DMS153 treated with DMSO at 0.1 percent for 48 hours (cell line): ENCODE measurements at regions not wholly inside any gene's neighbourhood (a gene's known extent, or its start where the extent isn't known, plus 50 kb on each side); places are given as distances from the start of the nearest gene placed in this dataset.
"Not testable (repeated sequence)": the region's sequence is repeated elsewhere in the genome, so short reads cannot be mapped to it uniquely, and the experiment has no call there.

Experiments used
- DNase-seq: peaks from one replicate; lab custom pipeline; 2025; ENCODE audit not compliant: unreplicated experiment; lab: John Stamatoyannopoulos, UW

DNA sequence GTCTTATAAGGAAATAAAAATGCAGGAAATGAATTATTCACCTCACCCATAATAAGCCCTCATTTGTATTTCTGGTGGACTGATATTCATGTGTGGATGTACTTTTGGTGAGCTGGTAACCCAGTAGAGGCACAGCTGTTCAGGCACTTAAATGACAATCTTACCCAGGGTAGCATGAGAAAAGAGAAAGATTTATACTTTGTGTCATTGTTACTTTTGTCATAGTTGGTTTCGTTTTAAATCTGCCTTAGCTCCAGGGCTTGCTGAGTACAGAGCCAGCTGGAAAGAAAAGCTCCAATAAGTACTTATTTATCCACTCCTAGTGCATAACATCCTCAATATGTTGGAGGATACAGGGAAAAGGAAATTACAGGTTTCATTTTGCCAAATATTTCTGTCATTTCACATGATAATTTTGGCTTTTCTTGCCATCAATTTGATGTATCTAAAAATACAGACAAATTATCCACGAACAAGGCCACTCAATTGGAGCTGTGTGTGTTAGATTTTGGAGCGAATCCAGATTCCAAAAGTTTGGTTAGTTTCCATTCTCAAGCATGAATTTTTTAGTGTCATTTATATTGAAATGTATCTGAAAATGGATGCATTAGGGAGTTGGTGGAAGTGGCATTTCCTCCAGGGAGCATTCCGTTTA, 1276.1 kb upstream of the FAM98A start:
- no peak for DNase-seq

DNA sequence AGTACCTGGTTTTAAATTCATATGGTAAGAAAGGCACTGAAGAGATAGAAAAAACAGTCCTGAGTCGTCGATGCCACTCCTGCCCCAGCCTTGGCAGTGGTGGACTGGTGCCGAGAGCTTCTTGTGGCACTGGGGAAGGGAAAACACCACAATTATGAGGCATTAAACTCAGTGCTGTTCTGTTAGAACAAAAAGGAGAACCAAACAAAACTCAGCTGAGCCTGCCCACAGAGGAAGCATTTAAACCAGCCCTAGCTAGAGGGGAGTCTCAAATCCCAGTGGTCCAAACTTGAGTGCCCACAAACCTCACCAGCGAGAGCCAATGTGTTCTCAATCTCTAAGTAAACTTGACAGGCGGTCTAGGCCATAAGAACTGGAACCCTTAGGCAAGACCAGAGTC, 1254.5 kb upstream of the FAM98A start:
- DNase-seq: no peak

DNA sequence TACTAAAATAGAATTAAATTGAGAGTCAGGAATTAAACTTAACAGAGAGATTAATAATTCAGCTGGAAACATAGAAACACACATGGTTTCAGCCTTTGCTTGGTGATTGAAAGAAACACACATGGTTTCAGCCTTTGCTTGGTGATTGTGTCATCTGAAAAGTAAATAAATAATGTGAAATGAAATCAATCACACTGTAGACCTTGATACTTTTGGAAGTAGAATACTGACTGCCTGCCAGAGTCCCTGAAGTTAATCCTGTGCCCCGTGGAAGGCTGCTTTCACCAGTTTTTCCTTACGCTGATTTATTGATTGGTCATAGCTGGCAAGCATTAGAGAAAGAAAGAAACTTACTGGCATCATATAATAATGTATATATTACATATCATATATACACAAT, 1252.7 kb upstream of the FAM98A start:
- no peak for DNase-seq

DNA sequence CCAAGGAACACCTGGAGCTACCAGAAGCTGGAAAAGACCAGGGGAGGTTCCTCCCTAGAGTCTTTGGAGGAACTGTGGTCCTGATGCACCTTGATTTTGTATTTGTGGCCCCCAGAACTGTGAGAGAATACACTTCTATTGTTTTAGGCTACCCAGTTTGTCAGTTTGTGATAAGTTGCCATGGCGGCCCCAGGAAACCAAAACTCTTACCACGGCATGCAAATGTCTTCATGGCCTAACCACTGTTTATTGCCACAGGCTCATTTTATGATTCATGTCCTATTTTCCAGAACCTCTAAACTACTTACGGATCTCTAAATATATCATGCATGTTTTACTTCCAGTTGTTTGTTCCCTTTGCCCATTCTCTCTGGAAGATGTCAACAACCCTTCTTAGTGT, 1250.7 kb upstream of the FAM98A start:
- DNase-seq: no peak

DNA sequence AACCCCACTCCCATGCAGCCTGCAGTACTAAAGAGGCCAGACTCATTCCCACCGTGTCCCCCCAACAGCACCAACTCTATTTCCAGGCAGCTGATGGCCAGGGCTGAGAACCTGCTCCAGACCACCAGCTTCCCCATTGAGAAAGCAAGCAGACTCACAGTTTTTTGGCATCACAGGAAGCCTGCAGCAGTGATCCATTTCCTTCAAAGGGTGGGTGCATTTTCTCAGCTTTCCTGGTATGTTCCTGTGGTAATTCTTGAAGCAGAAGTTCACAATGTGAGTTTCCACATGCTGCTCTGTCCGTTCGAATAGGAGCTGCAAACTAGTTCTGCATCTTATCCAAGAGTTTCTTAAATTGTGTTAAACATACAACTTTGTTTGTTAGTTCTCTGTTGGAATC, 1249.6 kb upstream of the FAM98A start:
- no peak for DNase-seq

DNA sequence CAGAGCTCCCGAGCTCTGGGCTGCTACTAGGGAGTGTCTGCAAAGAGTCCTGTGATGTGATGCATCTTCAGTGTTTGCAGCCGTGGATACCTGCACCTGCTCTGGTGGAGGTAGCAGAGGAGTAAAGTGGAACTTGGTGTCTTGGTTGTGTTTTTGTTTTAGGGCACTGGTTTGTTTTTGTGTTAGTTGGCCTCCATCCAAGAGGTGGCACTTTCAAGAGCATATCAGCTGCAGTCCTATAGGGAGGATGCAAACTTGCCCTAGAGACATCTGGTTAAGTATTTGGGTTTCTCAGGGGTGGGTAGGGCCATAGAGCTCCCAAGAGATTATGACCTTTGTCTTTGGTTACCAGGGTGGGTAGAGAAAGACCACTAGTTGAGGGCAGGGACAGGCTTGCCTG, 1249.0 kb upstream of the FAM98A start:
- no peak for DNase-seq

DNA sequence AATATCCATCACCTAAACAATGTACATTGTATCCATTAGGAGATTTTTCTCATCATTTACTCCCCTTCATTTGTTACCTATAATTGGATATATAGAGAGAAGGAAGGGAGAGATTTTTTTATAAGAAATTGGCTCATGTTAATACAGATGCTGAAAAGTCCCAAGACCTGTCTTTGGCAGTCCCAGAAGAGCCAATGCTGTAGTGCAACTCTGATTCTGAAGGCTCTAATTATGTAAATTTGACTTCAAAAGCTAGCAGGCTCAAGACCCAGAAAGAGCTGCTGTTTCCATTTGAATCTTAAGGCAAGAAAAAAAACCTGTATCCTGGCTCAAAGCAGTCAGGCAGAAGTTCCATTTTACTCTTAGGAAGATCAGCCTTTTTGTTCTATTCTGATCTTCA, 1245.5 kb upstream of the FAM98A start:
- no peak for DNase-seq

DNA sequence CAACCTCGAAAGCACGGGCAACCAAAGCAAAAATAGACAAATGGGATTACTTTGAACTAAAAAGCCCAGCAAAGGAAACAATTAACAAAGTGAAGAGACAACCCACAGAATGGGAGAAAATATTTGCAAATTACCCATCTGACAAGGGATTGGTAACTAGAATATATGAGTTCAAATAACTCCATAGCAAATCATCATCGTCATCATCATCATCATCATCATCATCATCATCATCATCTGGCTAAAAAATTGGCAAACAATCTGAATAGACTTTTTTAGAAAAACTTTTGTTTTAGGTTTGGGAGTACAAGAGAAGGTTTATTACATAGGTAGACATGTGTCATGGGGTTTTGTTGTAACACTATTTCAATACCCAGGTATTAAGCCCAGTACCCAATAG, 1239.3 kb upstream of the FAM98A start:
- DNase-seq: no peak

DNA sequence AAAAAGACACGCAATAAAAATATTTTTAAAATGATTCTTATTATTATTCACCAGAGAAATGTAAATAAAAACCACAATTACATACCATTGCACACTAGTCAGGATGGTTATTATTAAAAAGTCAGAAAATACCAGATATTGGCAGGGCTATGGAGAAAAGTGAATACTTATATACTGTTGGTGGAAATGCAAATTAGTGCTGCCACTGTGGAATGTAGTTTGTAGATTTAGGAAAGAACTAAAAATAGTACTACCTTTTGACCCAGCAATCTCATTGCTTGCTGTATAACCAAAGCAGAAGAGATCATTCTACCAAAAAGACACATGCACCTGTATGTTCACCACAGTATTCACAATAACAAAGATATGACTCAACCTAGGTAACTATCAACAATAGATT, 1237.3 kb upstream of the FAM98A start:
- no peak for DNase-seq

DNA sequence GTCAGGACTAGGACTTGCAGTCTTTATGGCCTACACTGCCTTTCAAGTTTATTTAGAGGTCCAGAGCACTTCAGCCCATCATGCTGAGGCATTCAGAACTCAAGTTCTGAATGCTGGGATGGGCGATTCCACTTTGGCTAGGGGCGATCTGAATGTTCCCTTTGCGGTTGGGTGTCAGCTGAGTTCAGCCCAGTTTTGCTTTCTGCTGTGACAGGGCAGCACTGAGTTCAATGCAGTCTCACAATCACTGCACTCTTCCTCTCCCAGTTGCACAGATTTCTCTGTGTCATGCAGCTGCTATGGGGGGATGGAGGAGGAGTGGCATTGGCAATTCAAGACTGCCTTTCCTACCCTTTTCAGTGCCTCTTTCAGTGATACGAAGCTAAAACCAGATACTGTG, 1232.0 kb upstream of the FAM98A start:
- DNase-seq: no peak

DNA sequence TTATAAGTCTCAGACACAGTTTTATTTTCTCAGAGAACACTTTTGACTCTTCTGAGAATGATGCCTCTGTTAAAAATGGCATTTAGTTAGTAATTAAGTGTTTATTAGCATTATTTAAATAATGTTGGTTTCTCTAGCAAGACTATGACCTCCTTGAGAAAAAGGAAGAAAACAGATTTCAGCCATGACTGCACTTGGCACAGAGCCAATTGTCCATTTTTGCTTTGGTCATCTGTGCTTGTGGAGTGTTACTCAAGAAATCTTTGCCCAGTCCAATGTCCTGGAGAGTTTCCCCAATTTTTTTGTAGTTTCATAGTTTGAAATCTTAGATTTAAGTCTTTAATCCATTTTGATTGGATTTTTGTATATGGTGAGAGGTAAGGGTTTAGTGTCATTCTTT, 1229.4 kb upstream of the FAM98A start:
- no peak for DNase-seq

DNA sequence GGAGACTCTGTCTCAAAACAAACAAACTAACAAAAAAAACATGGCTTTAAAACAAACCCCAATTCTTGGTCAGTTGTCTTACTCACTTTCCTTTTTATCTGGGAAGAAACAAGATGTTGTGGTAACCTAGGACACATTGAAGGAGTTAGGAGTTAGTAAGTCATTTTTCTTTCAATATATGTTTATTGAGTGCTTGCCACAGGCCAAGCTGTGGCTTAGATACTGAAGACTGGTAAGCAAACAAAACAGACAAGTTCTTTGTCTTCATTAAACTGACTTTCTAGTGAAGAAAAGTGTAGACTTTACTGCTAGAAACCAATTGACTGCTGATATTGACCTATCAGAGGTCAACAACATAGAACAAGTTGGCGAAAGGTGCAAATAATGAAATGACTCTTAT, 1228.3 kb upstream of the FAM98A start:
- DNase-seq: no peak

DNA sequence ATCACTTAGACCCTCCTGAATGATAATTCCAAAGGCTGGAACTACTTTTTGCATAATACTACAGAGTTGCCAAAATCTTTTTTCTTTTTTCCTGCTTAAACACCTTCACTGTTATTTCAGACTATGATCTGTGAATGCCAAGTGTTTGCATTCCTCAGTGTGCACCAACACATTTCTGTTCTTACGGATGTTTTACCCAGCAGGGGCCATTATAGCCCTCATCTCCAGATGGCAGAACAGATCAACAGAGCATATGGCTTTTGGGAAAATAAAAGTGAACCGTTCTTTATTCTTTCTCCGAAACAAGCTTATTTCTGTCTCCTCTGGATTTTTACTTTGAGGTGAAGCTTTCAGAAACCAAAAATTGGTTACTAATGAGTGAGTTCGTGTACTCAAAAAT, 1226.6 kb upstream of the FAM98A start:
- no peak for DNase-seq

DNA sequence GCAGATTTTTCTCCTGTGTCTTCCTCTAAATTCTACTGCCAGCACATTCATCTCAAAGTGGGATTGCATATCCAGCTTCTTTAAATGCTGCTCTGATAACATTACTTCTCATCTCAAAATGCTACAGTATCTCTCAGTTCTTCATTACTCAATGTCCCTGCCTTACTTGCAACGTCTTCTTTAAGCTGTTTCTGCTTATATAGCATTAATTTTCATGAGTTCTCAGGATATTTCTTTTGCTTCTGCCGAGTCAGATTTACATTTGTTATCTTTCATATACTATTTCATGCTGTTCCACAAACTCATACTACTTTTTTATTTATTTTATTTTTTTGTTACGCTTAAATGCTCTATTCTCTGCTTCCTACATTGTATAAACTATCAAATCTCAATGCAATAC, 1223.5 kb upstream of the FAM98A start:
- no peak for DNase-seq

DNA sequence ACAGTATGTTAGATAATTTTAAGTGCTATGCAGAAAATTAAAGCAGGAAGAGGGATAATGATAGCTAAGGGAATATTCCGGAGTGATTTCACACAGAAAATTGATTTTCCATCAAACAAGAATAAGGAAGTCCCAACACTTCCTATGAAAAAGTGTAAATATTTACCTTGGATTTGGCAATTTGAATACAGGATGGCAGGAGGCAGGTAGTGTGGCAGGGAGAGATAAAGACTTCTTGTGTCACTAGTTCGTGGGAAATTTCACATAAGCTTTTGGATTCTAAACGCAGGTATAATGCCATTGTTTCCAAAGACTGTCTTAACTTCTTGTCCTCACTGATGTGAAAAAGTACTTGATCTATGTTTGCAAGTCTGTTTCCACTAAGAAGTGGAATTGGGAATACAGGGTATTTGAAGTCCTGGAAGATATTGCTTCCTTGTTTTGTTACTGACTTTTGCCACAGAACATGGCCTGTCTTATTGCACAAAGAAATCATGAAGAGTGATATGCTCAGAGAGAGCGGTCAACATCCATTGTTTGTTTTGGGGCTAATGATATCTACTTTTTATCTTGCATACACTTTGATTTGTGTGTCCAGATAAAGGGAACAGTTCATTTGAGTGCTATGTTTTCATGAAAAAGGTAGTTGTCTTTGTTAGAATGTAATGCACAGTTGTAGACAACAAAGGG, 1216.1 kb upstream of the FAM98A start:
- no peak for DNase-seq

DNA sequence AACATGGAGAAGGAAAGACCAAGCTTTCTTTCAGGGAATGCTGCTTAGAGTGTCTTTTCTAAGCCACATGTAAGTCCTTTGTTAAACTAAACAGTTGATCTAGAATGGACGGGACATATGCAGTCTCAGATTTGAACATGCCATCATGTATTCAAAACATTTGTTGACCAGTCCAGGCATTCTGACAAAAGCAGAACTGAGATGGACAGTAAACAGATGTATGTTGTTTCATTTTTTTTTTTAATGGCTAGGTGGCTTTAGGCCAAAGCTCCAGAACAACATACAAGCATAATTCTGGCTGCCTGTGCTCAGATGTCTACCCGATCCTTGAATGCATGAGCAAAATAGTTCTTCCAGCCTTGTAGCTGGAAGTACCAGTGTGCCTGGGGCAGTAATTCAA, 1211.4 kb upstream of the FAM98A start:
- no peak for DNase-seq

DNA sequence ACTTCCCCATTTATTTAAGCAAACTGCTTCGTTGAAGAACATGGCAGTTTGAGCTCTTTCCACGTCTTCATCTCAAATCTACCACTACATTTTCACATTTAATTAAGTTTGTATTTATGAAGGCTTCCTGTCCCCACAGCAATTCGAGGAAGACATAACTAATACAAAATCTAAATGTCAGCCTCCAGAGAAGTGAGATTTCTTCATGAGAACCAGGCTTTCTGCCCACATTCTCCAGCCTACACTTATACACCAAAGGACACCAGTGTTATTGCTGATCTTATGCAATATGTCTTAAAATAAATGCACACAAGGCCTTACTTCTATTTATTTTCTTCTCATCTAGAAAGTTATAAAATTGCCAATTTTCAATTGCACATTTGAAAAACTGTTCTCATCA, 1209.3 kb upstream of the FAM98A start:
- no peak for DNase-seq

DNA sequence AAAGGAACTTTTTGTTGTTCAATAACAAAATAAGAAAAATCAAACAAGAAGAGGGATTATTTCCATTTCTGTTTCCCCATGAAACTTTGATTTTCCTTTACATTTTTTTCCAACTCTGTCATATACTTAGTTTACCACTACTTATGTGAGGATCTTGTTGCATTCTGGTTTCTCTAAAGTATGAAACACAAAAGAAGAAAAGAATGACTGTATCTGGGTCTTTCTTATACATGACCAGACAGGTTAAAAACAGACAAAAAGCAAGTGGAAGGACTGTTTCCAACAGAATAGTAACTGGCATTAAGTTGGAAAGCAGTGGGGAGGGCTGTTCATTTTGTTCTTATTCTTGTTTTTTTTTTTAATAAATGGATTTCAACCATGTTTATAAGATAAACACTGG, 1207.8 kb upstream of the FAM98A start:
- no peak for DNase-seq

DNA sequence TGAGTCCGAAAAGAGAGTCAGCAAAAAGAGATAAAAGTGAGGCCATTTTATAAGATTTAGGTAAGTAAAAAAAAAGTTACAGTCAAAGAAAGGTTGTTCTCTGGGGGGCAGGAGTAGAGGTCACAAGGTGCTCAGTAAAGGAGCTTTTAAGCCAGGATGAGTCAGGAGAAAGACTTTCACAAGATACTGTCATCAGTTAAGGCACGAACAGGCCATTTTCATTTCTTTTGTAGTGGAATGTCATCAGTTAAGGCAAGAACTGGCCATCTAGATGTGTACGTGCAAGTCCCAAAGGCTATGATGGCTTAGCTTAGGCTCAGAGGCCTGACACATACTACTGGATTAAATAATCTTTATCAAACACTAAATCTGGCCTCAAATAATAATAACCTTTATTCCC, 1207.3 kb upstream of the FAM98A start:
- no peak for DNase-seq

DNA sequence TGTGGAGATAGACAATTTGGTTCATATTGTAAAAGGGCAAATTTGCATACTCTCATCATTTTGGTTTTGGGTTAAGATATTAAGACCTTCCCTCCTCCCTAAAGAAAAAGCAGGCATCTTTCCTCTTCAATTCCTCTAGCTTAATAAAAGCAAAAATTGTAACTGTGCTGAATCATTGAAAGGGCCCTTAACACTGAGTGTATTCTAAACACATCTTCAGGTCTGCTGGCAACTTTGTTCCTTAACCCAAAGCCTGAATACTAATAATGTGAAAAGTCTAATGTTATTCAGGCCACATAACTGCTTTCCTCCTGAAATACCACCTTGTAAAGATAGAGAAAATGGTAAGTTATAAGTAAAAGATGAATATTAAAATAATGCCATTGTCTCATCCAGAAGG, 1200.5 kb upstream of the FAM98A start:
- DNase-seq: no peak

DNA sequence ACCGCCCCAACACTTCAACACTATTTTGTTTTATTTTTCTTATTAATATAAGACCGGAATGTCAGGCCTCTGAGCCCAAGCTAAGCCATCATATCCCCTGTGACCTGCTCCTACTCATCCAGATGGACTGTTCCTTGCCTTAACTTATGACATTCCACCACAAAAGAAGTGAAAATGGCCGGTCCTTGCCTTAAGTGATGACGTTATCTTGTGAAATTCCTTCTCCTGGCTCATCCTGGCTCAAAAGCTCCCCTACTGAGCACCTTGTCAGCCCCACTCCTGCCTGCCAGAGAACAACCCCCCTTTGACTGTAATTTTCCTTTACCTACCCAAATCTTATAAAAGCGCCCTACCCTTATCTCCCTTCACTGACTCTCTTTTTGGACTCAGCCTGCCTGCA, 1196.5 kb upstream of the FAM98A start:
- not testable (repeated sequence) for DNase-seq

DNA sequence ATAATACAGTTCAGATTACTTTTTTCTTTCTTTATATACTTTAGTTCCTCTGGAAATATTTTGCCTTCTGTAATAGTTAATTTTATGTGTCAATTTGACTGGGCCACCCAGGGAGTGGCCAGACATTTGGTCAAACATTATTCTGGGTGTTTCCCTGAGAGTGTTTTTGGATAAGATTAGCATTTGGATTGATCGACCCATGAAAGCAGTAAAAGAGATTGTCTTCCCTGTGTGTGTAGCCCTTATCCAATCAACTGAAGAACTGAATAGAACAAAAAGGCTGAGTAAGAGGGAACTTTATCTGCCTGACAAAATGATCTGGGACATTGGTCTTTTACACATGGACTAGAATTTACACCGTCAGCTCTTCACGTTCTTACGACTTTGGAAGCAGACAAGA, 1190.1 kb upstream of the FAM98A start:
- no peak for DNase-seq

DNA sequence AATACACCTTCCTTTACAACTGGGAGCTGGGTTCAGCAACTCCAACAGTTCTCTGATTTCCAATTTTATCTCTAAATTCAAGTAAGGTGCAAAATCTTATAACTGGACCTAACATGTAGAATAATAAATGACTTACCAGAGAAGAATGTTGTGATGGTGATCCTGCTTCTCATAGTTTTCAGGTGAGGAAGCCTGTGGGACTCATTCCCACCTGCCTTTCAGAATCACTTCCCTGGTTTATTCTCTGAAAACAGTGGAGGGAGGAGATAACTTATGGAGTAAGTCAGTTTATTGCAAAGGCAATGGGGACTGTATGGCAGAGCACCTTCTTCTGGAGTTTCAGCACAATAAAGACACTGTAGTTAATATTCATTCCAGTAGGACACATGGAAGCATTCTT, 1188.2 kb upstream of the FAM98A start:
- no peak for DNase-seq
